PFSK-1 (cell line): ENCODE measurements at regions not wholly inside any gene's neighbourhood (a gene's known extent, or its start where the extent isn't known, plus 50 kb on each side); places are given as distances from the start of the nearest gene placed in this dataset.

Source experiments
- FOXP2 ChIP-seq: optimal IDR thresholded peaks from 2 replicates; pipeline ENCODE3; 2011; ENCODE audit warnings: borderline replicate concordance, control low read depth, inconsistent platforms; ENCODE audit not compliant: insufficient read depth; ENCODE audit errors: extremely low read length, extremely low read depth
- POLR2AphosphoS5 ChIP-seq: IDR thresholded peaks from 2 replicates; pipeline ENCODE4 v1.6.1; 2012; ENCODE audit warnings: low read depth, mild to moderate bottlenecking, control low read depth, low read length, moderate library complexity
- REST ChIP-seq, 2 experiments: IDR thresholded peaks; 2 replicates each; pipeline versions ENCODE4 v1.6.1 to v1.8.0; 2011 to 2012; ENCODE audit warnings: low read depth in 2 of 2, low read length in 2 of 2, control low read depth in 1 of 2, inconsistent platforms in 1 of 2, mild to moderate bottlenecking in 1 of 2, moderate library complexity in 1 of 2; ENCODE audit not compliant: insufficient read depth in 1 of 2
- SIN3A ChIP-seq: IDR thresholded peaks from 2 replicates; pipeline ENCODE4 v1.6.1; 2012; ENCODE audit warnings: mild to moderate bottlenecking, low read length, moderate library complexity, borderline replicate concordance; ENCODE audit not compliant: insufficient read depth
- TAF1 ChIP-seq: IDR thresholded peaks from 2 replicates; pipeline ENCODE4 v1.6.1; 2012; ENCODE audit warnings: low read length, control low read depth, borderline replicate concordance; ENCODE audit not compliant: insufficient read depth

- TF ChIP-seq FOXP2 (no peak), REST (IDR thresholded peaks at IDR 0.05; ENCODE audit: insufficient read depth in 1 of 2, low read depth in 2 of 2, low read length in 2 of 2) (no peak), SIN3A (no peak), POLR2AphosphoS5 (no peak), TAF1 (no peak)
Observed at GRCh38 chr13:76533251-76533650, 353.0 kb downstream of the KCTD12 start.

GRCh38 chr13:76527041-76527440 is 359.2 kb downstream of the KCTD12 start:
- TF ChIP-seq TAF1 (no peak), REST (IDR thresholded peaks at IDR 0.05; ENCODE audit: insufficient read depth in 1 of 2, low read depth in 2 of 2, low read length in 2 of 2) (no peak)

GRCh38 chr13:76523740-76524340 is 362.4 kb downstream of the KCTD12 start:
- no peak for TF ChIP-seq POLR2AphosphoS5
- no peak for TF ChIP-seq REST (IDR thresholded peaks at IDR 0.05; ENCODE audit: insufficient read depth in 1 of 2, low read depth in 2 of 2, low read length in 2 of 2)
- TF ChIP-seq SIN3A = no peak
- TF ChIP-seq TAF1 = no peak
- TF ChIP-seq FOXP2 = no peak

- TF ChIP-seq POLR2AphosphoS5 = no peak
- no peak for TF ChIP-seq FOXP2
- no peak for TF ChIP-seq TAF1
- no peak for TF ChIP-seq REST (IDR thresholded peaks at IDR 0.05; ENCODE audit: insufficient read depth in 1 of 2, low read depth in 2 of 2, low read length in 2 of 2)
- TF ChIP-seq SIN3A = no peak
Observed at GRCh38 chr13:76522083-76522755, 364.0 kb downstream of the KCTD12 start.
